Adrenal gland (tissue), 5 donors: ENCODE measurements at regions not wholly inside any gene's neighbourhood (a gene's known extent, or its start where the extent isn't known, plus 50 kb on each side); places are given as distances from the start of the nearest gene placed in this dataset.

Source experiments
- CTCF ChIP-seq, 6 experiments: fragments of 450-650 bp in 4 of 6; fragments of 200-600 bp in 2 of 6; sonication (generic) in 1 of 6; IDR thresholded peaks; 1 replicate in 5 of 6; 2 replicates in 1 of 6; pipeline versions ENCODE4 v1.5.1 to v1.8.0; 2016 to 2021; ENCODE audit warnings: antibody characterized with exemption in 6 of 6, mild to moderate bottlenecking in 2 of 6, moderate library complexity in 1 of 6
- POLR2A ChIP-seq, 2 donors: fragments of 450-650 bp; IDR thresholded peaks; one replicate each; pipeline ENCODE4 v1.6.1; 2017; ENCODE audit warnings: antibody characterized with exemption in 2 of 2, mild to moderate bottlenecking in 2 of 2, moderate library complexity in 1 of 2
- donor health status: DM: no; HTN: no; CAD: no.

- TF ChIP-seq CTCF (IDR thresholded peaks at IDR 0.05) = no peak
- TF ChIP-seq POLR2A (IDR thresholded peaks at IDR 0.05) = no peak
Measured at GRCh38 chr4:56191534-56191933, 195.8 kb downstream of the AASDH start.
